NCI-H446 treated with DMSO at 0.1 percent for 48 hours (cell line): ENCODE measurements at regions not wholly inside any gene's neighbourhood (a gene's known extent, or its start where the extent isn't known, plus 50 kb on each side); places are given as distances from the start of the nearest gene placed in this dataset.
"Not testable (repeated sequence)": the region's sequence is repeated elsewhere in the genome, so short reads cannot be mapped to it uniquely, and the experiment has no call there.

Source experiments
- DNase-seq: peaks from one replicate; lab custom pipeline; 2025; lab: John Stamatoyannopoulos, UW

GRCh38 chr3:177626045-177626444 is 428.8 kb upstream of the TBL1XR1 start:
- DNase-seq: no peak

- DNase-seq: not testable (repeated sequence)
These were observed 430.9 kb upstream of the TBL1XR1 start for GRCh38 chr3:177628095-177628719.

- no peak for DNase-seq
These were observed 432.0 kb upstream of the TBL1XR1 start for GRCh38 chr3:177629276-177629675.

- DNase-seq: no peak
These were observed 436.5 kb upstream of the TBL1XR1 start for GRCh38 chr3:177633671-177634207.

DNA sequence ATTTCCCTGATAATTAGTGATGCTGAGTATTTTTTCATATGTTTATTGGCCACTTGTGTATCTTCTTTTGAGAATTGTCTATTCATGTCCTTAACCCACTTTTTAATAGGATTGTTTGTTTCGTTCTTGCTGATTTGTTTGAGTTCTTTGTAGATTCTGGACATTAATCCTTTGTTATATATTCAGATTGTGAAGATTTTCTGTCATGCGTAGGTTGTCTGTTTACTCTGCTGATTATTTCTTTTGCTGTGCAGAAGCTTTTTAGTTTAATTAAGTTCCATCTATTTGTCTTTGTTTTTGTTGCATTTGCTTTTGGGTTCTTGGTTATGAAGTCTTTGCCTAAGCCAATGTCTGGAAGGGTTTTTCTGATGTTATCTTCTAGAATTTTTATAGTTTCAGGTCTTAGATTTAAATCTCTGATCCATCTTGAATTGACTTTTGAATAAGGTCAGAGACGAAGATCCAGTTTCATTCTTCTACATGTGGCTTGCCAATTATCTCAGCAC is 438.4 kb upstream of the TBL1XR1 start:
- not testable (repeated sequence) for DNase-seq

GRCh38 chr3:177640319-177640965 is 443.2 kb upstream of the TBL1XR1 start:
- DNase-seq: no peak

DNA sequence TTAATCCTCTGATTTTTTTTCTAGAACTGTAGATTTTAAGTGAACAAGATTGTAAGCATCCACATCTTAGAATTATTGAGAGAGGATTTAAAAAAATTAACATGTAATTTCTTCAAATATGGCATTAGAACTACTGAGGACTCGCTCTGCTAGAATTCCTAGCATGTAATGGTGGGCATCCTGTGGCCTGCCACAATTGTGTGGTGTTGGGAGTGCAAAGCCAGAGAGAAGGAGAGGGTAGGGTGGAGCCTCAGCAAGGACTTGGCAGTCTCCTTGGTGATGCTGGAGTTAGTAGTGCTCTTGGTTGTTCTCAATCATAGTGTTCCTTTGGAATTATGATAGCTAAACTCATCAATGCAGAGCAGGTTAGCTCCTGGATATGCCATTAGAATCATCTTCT is 443.9 kb upstream of the TBL1XR1 start:
- DNase-seq: no peak

- DNase-seq: no peak
These were observed 444.9 kb upstream of the TBL1XR1 start for GRCh38 chr3:177642042-177642803.

- DNase-seq: no peak
These were observed 445.5 kb upstream of the TBL1XR1 start for GRCh38 chr3:177642804-177643125.

GRCh38 chr3:177646749-177647148 is 449.5 kb upstream of the TBL1XR1 start:
- no peak for DNase-seq

DNA sequence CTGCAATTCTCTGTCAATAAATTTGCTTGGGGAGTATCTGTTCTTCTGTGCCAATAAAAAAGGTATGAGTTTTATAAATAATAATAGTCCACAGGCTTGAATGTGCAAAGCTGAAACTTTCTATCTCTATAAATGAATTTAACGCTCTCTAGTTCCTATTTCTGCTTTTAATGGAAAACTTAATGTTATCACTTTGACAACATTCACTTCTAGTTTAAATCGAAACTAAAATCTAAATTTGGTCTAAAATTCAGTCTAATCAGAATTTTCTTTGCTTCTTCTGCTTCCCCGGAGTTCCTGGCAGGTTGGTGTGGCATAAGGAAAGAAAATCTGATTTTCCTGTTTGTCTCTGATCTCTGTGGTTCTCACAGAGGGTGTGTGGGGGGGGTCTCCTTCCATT is 450.1 kb upstream of the TBL1XR1 start:
- no peak for DNase-seq

- no peak for DNase-seq
These were observed 450.6 kb upstream of the TBL1XR1 start for GRCh38 chr3:177647876-177648275.

GRCh38 chr3:177652556-177653291 is 455.4 kb upstream of the TBL1XR1 start:
- DNase-seq: no peak

DNA sequence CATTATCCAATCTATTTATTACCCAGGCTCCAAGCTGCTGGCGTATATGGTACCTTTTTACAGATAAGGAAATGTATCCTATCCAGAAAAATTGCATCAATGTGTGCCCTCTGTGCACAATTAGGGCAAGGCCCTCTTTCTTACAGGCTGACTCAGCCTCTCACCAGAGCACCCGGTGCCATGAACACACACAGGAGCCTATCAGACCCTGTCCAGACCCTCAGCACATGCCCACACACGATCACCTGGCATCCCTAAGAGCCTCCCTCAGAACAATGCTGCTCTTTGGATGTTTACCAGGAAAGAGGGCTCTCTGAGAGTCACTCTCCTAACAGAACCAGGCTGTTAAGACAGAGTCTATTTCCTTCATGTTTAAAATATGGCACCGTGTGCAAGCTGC is 460.0 kb upstream of the TBL1XR1 start:
- no peak for DNase-seq

DNA sequence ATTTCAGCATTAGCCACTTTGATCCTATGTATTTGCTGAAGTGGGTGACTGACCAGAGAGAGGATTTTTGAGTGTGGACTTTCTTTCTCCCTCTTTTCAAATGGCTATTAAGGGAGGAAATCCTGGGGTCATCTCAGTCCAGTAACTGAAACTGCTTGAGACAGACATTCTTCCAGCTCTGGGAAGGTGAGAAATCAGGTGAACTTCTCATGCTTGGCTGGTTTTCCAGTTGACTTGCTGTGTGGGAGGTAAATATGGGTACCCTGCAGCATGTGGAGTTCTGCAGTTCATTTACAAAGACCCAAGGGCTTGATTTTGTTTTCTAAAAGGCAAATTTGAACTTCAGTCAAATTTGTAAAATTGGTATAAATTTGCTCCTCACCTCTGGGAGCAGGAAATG is 461.1 kb upstream of the TBL1XR1 start:
- no peak for DNase-seq

GRCh38 chr3:177664380-177665103 is 467.3 kb upstream of the TBL1XR1 start:
- DNase-seq: not testable (repeated sequence)

DNA sequence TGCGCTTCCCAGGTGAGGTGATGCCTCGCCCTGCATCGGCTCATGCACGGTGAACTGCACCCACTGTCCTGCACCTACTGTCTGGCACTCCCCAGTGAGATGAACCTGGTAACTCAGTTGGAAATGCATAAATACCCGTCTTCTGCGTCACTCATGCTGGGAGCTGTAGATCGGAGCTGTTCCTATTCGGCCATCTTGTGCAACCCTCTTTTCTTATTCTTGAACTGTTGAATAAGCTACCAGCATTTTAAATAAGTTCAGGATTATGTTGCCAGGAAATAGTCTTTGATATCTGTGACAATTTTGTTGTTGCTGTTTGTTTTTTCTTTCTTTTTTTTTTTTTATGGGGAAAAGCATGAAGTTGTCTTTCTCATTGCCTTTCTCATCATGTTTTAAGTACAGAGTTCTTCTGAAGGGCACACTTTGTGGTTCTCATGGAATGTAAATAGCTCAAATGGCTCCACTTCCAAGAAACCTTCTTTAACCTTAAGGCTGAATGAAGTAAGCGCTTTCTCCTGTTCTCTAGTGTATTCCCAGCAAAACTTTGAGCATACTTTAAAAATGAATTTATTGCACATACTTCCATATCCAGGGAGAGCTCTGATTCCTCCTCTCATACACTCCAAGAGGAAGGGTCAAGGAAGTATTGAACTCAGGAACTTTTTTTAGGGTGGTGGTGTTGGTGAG is 468.0 kb upstream of the TBL1XR1 start:
- DNase-seq: no peak

GRCh38 chr3:177672252-177672911 is 475.1 kb upstream of the TBL1XR1 start:
- no peak for DNase-seq

GRCh38 chr3:177673112-177673914 is 476.0 kb upstream of the TBL1XR1 start:
- peak; percentile 23 for DNase-seq
